HUES64 (cell line): ENCODE measurements at regions not wholly inside any gene's neighbourhood (a gene's known extent, or its start where the extent isn't known, plus 50 kb on each side); places are given as distances from the start of the nearest gene placed in this dataset.

ENCODE experiments used
- H3K27ac ChIP-seq: 2 replicates; pipeline ENCODE4 v1.7.0; 2013; ENCODE audit warnings: low read depth, low read length, inconsistent platforms
- H3K27me3 ChIP-seq: 2 replicates; pipeline ENCODE4 v1.6.1; 2013; ENCODE audit warnings: mild to moderate bottlenecking, low read length; ENCODE audit not compliant: insufficient read depth
- H3K36me3 ChIP-seq: 2 replicates; pipeline ENCODE4 v1.6.1; 2013; ENCODE audit warnings: mild to moderate bottlenecking, low read length; ENCODE audit not compliant: insufficient read depth
- H3K4me1 ChIP-seq: 2 replicates; pipeline ENCODE4 v1.6.1; 2013; ENCODE audit warnings: mild to moderate bottlenecking, low read length, moderate library complexity; ENCODE audit not compliant: insufficient read depth
- H3K4me3 ChIP-seq: 2 replicates; pipeline ENCODE4 v1.5.1; 2013; ENCODE audit warnings: mild to moderate bottlenecking, low read length, moderate library complexity
- H3K9ac ChIP-seq: 2 replicates; pipeline ENCODE4 v1.6.1; 2013; ENCODE audit warnings: mild to moderate bottlenecking, low read depth, low read length
- H3K9me3 ChIP-seq: 2 replicates; pipeline ENCODE4 v1.6.1; 2013; ENCODE audit warnings: low read depth, low read length; ENCODE audit not compliant: insufficient read depth
- WGBS: fragments of 150-250, 120-280 bp; methylation state at CpG from one replicate; pipeline ENCODE4 v1.1.7; 2013; ENCODE audit warnings: missing lambda C conversion rate; 5-methylcytosine and 5-hydroxymethylcytosine counted together

DNA sequence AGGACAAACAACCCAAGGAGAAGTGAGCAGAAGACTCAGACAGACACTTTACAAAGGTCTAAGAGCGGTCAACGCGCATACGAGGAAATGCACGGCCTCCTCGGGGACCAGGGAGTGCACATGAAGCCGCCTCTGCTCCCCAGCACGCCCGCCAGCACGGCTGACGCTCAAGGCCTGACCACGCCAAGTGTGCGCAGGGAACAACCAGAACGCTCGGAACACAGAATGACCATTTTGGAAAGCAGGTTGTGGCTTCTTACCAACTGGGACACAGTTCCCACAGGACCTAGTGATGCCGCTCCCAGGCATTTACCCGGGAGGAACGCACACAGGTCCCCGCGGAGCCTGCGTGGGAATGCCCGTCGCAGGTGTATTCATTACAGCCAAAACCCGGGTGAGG is 191.5 kb upstream of the PPP1R26 start:
- Histone ChIP-seq H3K27ac (no peak overlapping the region), H3K9ac (no peak overlapping the region), H3K27me3 (no peaks in the 10 kb centered on the region), H3K36me3 (no peaks in the 10 kb centered on the region), H3K4me3 (no peak overlapping the region), H3K9me3 (no peaks in the 10 kb centered on the region), H3K4me1 (peaks cover 7% of the 10 kb centered on the region; the same call in 1 of the 2 replicates)
- 94% methylated on average over 24 of the region's 24 CpGs for WGBS

DNA sequence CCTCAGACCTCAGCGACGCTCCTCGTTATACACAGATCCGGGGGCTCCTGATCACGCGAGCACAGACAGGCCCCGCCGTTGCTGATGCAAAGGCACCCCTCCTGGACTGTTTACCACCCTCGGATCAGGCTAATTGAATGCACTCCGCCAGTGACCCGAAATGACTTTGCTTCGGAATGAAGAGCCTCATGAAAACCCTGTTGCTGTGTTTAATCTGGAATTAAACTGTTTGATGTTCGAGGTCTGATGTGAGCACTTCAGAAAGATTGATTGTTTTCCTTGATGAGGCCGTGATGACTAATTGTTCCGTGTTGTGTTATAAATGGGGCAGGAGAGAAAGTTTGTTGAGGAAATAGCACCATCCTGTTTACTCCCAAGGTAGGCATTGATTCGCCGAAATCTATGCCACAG is 190.5 kb upstream of the PPP1R26 start:
- no peak overlapping the region for H3K27ac ChIP-seq
- H3K27me3 ChIP-seq, result no peaks in the 10 kb centered on the region
- WGBS, result 94% methylated on average over 17 of the region's 17 CpGs
- H3K4me3 ChIP-seq, result no peak overlapping the region
- H3K36me3 ChIP-seq, result no peaks in the 10 kb centered on the region
- no peak overlapping the region for H3K9ac ChIP-seq
- no peaks in the 10 kb centered on the region for H3K9me3 ChIP-seq
- H3K4me1 ChIP-seq, result peaks cover 7% of the 10 kb centered on the region; the same call in 1 of the 2 replicates

DNA sequence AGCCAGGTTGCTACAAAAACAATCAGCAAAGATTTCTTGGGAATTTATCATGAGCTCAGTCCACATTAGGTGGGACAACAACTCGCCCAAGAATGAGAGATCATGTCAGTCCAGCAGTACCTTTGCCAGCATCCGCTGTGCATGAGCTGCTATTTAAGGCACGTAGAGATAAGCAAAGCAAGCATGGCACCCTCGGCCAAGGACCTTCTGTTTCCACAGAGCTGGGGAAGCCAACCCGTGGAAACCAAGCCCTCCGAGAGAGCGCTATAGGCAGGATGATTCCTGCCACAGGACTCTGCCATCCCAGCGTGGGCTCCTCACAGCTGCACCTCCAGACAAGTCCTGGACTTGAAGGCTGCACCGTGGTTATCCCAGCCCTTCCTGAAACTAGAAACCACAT is 189.5 kb upstream of the PPP1R26 start:
- peaks cover 9% of the 10 kb centered on the region for H3K4me1 ChIP-seq
- 88% methylated on average over 9 of the region's 9 CpGs for whole genome bisulfite sequencing

DNA sequence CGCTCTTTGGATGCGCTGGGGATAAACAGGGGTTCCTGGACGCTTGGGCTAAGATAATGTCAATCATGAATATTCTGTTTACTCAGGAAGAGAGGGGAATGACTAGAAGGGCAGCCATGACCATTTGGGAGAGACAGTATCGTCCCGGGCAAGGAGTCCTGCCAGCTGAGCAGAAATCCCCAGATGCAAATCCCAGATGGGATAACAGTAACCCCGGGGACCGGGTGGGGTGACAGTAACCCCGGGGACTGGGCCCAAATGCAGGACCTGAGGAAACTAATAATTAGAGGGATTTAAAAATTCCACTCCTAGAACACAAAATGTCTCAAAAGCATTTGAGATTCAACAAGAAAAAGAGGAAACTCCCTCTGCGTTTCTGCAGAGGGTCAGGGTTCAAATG is 189.0 kb upstream of the PPP1R26 start:
- Histone ChIP-seq H3K4me1 (peaks cover 13% of the 10 kb centered on the region), H3K27ac (no peak overlapping the region), H3K9me3 (no peaks in the 10 kb centered on the region), H3K4me3 (no peak overlapping the region), H3K36me3 (no peaks in the 10 kb centered on the region), H3K9ac (no peak overlapping the region), H3K27me3 (no peaks in the 10 kb centered on the region)
- 89% methylated on average over 9 of the region's 9 CpGs for WGBS

More for the DNA sequence above, 189.5 kb upstream of the PPP1R26 start:
- no peaks in the 10 kb centered on the region for H3K27me3 ChIP-seq
- no peak overlapping the region for H3K4me3 ChIP-seq
- no peaks in the 10 kb centered on the region for H3K36me3 ChIP-seq
- H3K9me3 ChIP-seq, result no peaks in the 10 kb centered on the region
- no peak overlapping the region for H3K9ac ChIP-seq
- no peak overlapping the region for H3K27ac ChIP-seq

DNA sequence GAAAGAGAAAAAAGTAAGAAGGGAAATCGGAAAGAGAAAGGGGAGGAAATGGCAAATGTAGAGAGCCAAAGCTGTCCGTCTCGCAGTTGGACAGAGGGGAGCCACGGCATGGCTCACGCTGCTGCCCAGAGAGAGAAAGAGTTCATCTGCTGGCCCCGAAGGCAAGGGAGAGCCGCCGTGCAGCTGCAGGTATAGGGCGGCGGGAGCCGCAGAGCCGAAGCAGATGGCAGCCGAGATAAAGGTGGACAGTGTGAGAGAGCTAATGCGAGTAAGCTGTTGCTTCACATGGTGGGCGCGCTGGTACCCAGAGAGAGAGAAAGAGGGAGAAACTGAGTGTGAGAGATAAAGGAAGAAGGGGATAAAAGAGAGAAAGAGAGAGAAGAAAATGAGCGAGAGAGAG is 188.4 kb upstream of the PPP1R26 start:
- no peak overlapping the region for H3K9ac ChIP-seq
- no peak overlapping the region for H3K4me3 ChIP-seq
- H3K4me1 ChIP-seq, result peaks cover 19% of the 10 kb centered on the region
- H3K27me3 ChIP-seq, result no peaks in the 10 kb centered on the region
- no peaks in the 10 kb centered on the region for H3K9me3 ChIP-seq
- 81% methylated on average over 17 of the region's 17 CpGs for WGBS
- H3K27ac ChIP-seq, result no peak overlapping the region
- H3K36me3 ChIP-seq, result no peaks in the 10 kb centered on the region

DNA sequence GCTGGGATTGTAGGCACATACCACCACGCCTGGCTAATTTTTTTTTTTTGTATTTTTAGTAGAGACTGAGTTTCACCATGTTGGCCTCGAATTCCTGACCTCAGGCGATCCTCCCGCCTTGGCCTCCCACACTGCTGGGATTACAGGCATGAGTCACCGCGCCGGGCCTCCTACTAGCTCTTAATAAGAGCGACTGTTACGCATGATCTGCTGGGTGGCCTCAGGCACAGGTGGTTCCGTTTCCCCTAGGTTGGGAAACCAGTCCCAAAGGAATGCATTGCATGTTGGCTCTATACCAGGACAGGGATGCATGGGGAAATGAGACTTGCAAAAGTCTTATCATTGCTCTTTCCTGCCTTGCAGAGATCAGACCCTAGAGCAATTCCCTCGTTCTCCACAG is 184.7 kb upstream of the PPP1R26 start:
- H3K4me1 ChIP-seq, result peaks cover 29% of the 10 kb centered on the region
- H3K27me3 ChIP-seq, result no peaks in the 10 kb centered on the region
- WGBS, result 82% methylated on average over 11 of the region's 11 CpGs

DNA sequence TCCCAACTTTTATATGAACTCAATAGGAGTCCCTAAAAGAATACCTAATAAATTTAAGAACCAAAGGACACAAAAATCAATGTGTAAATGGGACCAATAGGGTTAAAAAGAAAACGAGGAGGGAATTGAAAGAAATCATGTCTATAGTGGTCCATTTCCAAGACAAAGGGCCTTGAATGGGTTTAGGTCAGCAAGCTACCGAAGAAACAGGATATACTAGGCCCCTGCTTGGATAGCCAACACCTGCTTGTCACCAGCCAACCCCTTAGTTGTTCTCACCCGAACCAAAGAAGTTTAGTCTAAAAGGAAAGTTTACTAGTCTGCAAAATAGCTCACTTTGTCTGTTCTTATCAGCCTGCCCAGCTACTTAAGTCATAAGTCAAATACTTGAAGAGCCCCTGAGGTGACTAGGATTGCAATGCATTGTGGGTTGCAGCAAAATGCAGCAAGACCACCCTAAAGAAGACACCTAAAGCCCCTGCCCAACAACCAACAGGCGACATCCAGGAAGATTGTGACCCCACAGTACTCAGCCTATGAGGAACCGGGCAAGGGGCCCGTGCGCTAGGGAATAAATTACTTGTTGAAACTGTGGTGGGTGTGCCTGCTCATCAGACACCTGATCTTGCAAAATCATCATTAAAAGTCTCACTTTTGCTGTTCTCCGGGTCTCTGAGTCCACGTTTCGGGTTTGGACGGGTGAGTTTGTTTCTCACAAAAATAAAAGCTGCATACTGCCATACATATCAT is 183.9 kb upstream of the PPP1R26 start:
- Histone ChIP-seq H3K27ac (peak overlapping the region; percentile 51; the same call in 1 of the 2 replicates), H3K4me1 (peaks cover 29% of the 10 kb centered on the region), H3K4me3 (no peak overlapping the region), H3K36me3 (no peaks in the 10 kb centered on the region), H3K27me3 (no peaks in the 10 kb centered on the region), H3K9me3 (no peaks in the 10 kb centered on the region), H3K9ac (no peak overlapping the region)
- WGBS, result 63% methylated on average over 11 of the region's 11 CpGs

More for the DNA sequence above, 184.7 kb upstream of the PPP1R26 start:
- H3K9me3 ChIP-seq, result no peaks in the 10 kb centered on the region
- no peaks in the 10 kb centered on the region for H3K36me3 ChIP-seq
- H3K9ac ChIP-seq, result no peak overlapping the region
- no peak overlapping the region for H3K4me3 ChIP-seq
- peak overlapping the region; percentile 26; the same call in 1 of the 2 replicates for H3K27ac ChIP-seq

DNA sequence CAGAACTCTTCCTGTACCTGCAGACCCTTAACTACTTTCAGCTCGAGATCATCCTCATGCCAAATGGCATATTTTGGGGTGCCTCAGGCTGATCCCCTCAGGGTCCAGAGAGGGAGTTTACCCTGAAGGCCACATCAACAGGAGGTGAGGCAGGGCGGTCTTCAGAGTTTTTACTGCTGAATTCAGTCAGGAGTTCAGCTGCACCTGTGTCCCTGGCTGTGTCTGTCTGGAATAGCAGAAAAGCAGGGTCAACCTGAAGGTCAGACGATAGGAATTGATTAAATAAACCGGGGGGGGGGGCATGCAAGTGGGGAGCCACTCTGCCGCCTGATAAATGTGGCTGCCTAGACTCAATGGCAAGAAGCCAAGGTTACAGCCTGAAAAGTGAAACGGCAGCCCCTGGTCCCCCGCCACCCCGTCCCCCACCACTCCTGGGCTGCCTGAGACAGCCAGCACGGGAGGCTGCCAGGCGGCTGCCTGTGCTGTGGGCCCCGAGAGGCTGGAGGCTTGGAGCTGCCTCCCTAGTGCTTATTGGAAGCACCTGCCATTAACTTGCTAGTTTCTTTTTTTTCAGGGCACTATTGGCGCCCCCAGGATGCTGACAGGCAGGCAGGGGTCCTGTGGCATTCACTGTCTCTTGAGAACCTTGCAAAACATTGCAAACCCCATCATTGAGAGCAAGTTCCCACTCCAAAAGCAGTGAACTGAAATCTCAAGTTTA is 182.7 kb upstream of the PPP1R26 start:
- Histone ChIP-seq H3K9ac (no peak overlapping the region; the same call in 1 of the 2 replicates), H3K27me3 (no peaks in the 10 kb centered on the region), H3K4me3 (no peak overlapping the region), H3K27ac (no peak overlapping the region), H3K36me3 (no peaks in the 10 kb centered on the region), H3K9me3 (no peaks in the 10 kb centered on the region), H3K4me1 (peaks cover 22% of the 10 kb centered on the region)
- 84% methylated on average over 12 of the region's 12 CpGs for WGBS

DNA sequence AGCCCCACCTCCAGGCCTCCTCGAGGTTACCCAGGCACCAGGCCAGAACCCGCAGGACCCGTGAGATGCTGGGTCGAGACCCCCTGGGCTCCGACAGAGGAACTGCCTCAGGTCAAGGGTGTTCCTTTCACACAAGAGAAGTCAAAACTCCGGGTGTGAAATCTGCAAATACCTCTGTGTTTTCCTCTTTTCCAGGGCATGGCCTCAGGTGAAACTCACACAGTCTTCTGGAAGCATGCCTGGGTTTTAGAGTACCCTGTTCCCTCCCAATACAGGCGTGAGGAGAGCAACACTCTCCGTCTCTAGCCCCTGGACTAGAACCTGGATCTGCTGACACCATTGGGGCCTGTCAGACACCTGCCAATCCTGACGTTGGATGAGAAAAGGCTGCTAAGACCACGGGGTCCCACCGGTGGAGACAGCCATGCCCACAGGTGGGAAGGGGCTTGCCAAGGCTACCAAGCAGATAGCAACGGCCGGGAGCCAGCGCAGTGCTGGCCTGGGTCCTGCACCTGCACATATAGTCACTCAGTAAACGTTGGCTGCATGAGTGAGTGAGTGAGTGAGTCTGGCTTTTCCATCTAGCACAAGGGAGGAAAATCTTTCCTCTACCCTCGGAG is 182.0 kb upstream of the PPP1R26 start:
- H3K27ac ChIP-seq, result no peak overlapping the region
- H3K27me3 ChIP-seq, result no peaks in the 10 kb centered on the region
- 86% methylated on average over 16 of the region's 16 CpGs for WGBS

DNA sequence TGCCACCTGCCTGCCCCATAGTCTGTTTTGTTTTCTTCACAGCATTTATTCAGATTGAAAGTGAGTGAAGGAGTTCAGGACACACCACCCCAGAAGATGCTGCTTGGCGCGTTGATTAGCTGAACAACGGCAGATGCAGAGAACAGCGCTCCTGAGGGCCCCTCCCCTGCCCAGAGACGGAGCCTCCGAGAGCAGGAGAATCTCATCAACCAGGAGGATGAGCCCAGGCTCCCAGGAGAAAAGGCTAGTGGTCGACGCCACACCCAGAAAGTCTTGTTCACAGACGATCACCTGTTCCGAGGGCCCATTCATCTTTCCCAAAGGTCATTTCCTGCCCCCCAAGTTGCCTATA is 180.4 kb upstream of the PPP1R26 start:
- H3K36me3 ChIP-seq, result no peaks in the 10 kb centered on the region
- peaks cover 22% of the 10 kb centered on the region for H3K4me1 ChIP-seq
- H3K27me3 ChIP-seq, result no peaks in the 10 kb centered on the region
- no peaks in the 10 kb centered on the region for H3K9me3 ChIP-seq
- no peak overlapping the region for H3K27ac ChIP-seq
- no peak overlapping the region for H3K9ac ChIP-seq
- 95% methylated on average over 10 of the region's 10 CpGs for WGBS
- H3K4me3 ChIP-seq, result no peak overlapping the region

More for the DNA sequence above, 182.0 kb upstream of the PPP1R26 start:
- peaks cover 22% of the 10 kb centered on the region for H3K4me1 ChIP-seq
- no peaks in the 10 kb centered on the region for H3K9me3 ChIP-seq
- no peaks in the 10 kb centered on the region for H3K36me3 ChIP-seq
- no peak overlapping the region for H3K4me3 ChIP-seq
- H3K9ac ChIP-seq, result no peak overlapping the region; the same call in 1 of the 2 replicates

DNA sequence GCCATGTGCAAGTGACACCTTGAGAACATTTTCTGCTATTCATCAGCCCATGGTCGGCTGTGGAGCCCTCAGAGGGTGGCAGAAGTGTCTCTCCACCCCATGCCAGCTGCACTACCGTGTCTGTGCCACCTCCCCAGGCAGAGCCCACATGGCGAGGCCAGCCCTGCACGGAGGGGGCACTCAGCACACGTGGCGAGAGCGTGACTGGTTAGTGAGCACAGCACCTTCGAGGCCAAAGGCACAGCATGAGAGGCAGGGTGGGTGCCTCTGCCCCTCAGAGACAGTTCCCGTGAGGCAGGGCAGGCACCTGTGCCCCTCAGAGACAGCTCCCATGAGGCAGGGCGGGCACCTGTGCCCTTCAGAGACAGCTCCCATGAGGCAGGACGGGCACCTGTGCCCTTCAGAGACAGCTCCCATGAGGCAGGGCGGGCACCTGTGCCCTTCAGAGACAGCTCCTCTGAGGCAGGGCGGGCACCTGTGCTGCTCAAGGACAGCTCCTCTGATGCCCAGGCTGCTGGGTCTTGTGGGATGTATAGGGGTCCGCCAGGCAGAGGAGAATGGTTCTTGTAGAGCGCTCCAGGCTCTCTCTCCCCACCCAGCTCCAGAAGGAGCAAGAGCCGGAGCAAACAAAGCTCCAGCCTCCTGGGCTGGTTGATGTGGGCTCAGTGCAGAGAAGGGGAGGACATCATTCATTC is 179.8 kb upstream of the PPP1R26 start:
- Histone ChIP-seq H3K9me3 (no peaks in the 10 kb centered on the region), H3K27ac (no peak overlapping the region), H3K9ac (no peak overlapping the region), H3K36me3 (no peaks in the 10 kb centered on the region), H3K4me3 (no peak overlapping the region), H3K4me1 (peaks cover 22% of the 10 kb centered on the region), H3K27me3 (no peaks in the 10 kb centered on the region)
- 93% methylated on average over 14 of the region's 16 CpGs for WGBS
